ENCODE measurements at regions not wholly inside any gene's neighbourhood (a gene's known extent, or its start where the extent isn't known, plus 50 kb on each side); places are given as distances from the start of the nearest gene placed in this dataset.

- Histone ChIP-seq H3K4me3 (no peak overlapping the region), H3K9me3 (ENCODE audit: control insufficient read depth in 4 of 4, insufficient read depth in 3 of 4, low read length in 3 of 4) (no peaks in the 10 kb centered on the region), H3K27me3 (ENCODE audit: control insufficient read depth in 3 of 3, insufficient read depth in 3 of 3, low read length in 2 of 3) (no peaks in the 10 kb centered on the region), H3K27ac (ENCODE audit: low read depth in 1 of 2, low read length in 1 of 2) (no peak overlapping the region), H3K9ac (ENCODE audit: insufficient read depth in 1 of 2, low read length in 2 of 2) (no peak overlapping the region), H3K36me3 (ENCODE audit: control insufficient read depth in 4 of 4, insufficient read depth in 4 of 4, low read length in 4 of 4) (no peaks in the 10 kb centered on the region), H3K4me1 (ENCODE audit: control insufficient read depth in 5 of 5, insufficient read depth in 5 of 5, low read length in 5 of 5) (peaks cover 0 to 20% (median 2%) of the 10 kb centered on the region in 5 donors)
- WGBS, 2 donors: 38 to 67% methylated on average over 2 of the region's 2 CpGs
- peak; percentile 29 to 90 (median 88) for DNase-seq
- no peak for TF ChIP-seq CTCF (IDR thresholded peaks at IDR 0.05; ENCODE audit: control extremely low read depth, extremely low read depth)
- no peak for ATAC-seq (ENCODE audit: insufficient read depth, low FRiP score)
These were observed 73.3 kb downstream of the LEPR start for GRCh38 chr1:65493802-65494201.

- DNase-seq (no peak), ATAC-seq (ENCODE audit: insufficient read depth, low FRiP score) (no peak)
- Histone ChIP-seq H3K36me3 (ENCODE audit: control insufficient read depth in 4 of 4, insufficient read depth in 4 of 4, low read length in 4 of 4) (no peaks in the 10 kb centered on the region), H3K9me3 (ENCODE audit: control insufficient read depth in 4 of 4, insufficient read depth in 3 of 4, low read length in 3 of 4) (no peaks in the 10 kb centered on the region), H3K4me1 (ENCODE audit: control insufficient read depth in 5 of 5, insufficient read depth in 5 of 5, low read length in 5 of 5) (peaks cover 0 to 20% (median 2%) of the 10 kb centered on the region in 5 donors), H3K27me3 (ENCODE audit: control insufficient read depth in 3 of 3, insufficient read depth in 3 of 3, low read length in 2 of 3) (no peaks in the 10 kb centered on the region), H3K27ac (ENCODE audit: low read depth in 1 of 2, low read length in 1 of 2) (no peak overlapping the region), H3K9ac (ENCODE audit: insufficient read depth in 1 of 2, low read length in 2 of 2) (no peak overlapping the region), H3K4me3 (no peak overlapping the region)
- 96 to 97% methylated on average over 1 of the region's 1 CpG for WGBS, 2 donors
- no peak for TF ChIP-seq CTCF (IDR thresholded peaks at IDR 0.05; ENCODE audit: control extremely low read depth, extremely low read depth)
These were observed 74.2 kb downstream of the LEPR start for GRCh38 chr1:65494671-65495070.

GRCh38 chr1:65495137-65495536 is 74.7 kb downstream of the LEPR start:
- no peaks in the 10 kb centered on the region for H3K9me3 ChIP-seq (ENCODE audit: control insufficient read depth in 4 of 4, insufficient read depth in 3 of 4, low read length in 3 of 4)
- H3K27ac ChIP-seq (ENCODE audit: low read depth in 1 of 2, low read length in 1 of 2): no peak overlapping the region
- DNase-seq (no peak), ATAC-seq (ENCODE audit: insufficient read depth, low FRiP score) (no peak)
- H3K27me3 ChIP-seq (ENCODE audit: control insufficient read depth in 3 of 3, insufficient read depth in 3 of 3, low read length in 2 of 3): no peaks in the 10 kb centered on the region
- H3K9ac ChIP-seq (ENCODE audit: insufficient read depth in 1 of 2, low read length in 2 of 2): no peak overlapping the region
- no peaks in the 10 kb centered on the region for H3K36me3 ChIP-seq (ENCODE audit: control insufficient read depth in 4 of 4, insufficient read depth in 4 of 4, low read length in 4 of 4)
- 95 to 96% methylated on average over 1 of the region's 1 CpG for WGBS, 2 donors
- H3K4me1 ChIP-seq (ENCODE audit: control insufficient read depth in 5 of 5, insufficient read depth in 5 of 5, low read length in 5 of 5): peaks cover 0 to 20% (median 2%) of the 10 kb centered on the region in 5 donors
- no peak overlapping the region for H3K4me3 ChIP-seq
- no peak for TF ChIP-seq CTCF (IDR thresholded peaks at IDR 0.05; ENCODE audit: control extremely low read depth, extremely low read depth)

- WGBS, 2 donors: 42 to 69% methylated on average over 2 of the region's 2 CpGs
- Histone ChIP-seq H3K9ac (ENCODE audit: insufficient read depth in 1 of 2, low read length in 2 of 2) (no peak overlapping the region), H3K9me3 (ENCODE audit: control insufficient read depth in 4 of 4, insufficient read depth in 3 of 4, low read length in 3 of 4) (no peaks in the 10 kb centered on the region), H3K27ac (ENCODE audit: low read depth in 1 of 2, low read length in 1 of 2) (no peak overlapping the region), H3K4me1 (ENCODE audit: control insufficient read depth in 5 of 5, insufficient read depth in 5 of 5, low read length in 5 of 5) (peaks cover 0 to 20% (median 2%) of the 10 kb centered on the region in 5 donors), H3K36me3 (ENCODE audit: control insufficient read depth in 4 of 4, insufficient read depth in 4 of 4, low read length in 4 of 4) (no peaks in the 10 kb centered on the region), H3K27me3 (ENCODE audit: control insufficient read depth in 3 of 3, insufficient read depth in 3 of 3, low read length in 2 of 3) (no peaks in the 10 kb centered on the region), H3K4me3 (no peak overlapping the region)
- no peak for TF ChIP-seq CTCF (IDR thresholded peaks at IDR 0.05; ENCODE audit: control extremely low read depth, extremely low read depth)
- ATAC-seq (ENCODE audit: insufficient read depth, low FRiP score) (no peak), DNase-seq (peak in 1 of 3 donors; percentile 37)
These were observed 76.9 kb downstream of the LEPR start for GRCh38 chr1:65497256-65497830.
